ENCODE measurements at regions not wholly inside any gene's neighbourhood (a gene's known extent, or its start where the extent isn't known, plus 50 kb on each side); places are given as distances from the start of the nearest gene placed in this dataset.
A peak's percentile ranks its signal among the peaks of the same experiment; 100 is the strongest.

DNA sequence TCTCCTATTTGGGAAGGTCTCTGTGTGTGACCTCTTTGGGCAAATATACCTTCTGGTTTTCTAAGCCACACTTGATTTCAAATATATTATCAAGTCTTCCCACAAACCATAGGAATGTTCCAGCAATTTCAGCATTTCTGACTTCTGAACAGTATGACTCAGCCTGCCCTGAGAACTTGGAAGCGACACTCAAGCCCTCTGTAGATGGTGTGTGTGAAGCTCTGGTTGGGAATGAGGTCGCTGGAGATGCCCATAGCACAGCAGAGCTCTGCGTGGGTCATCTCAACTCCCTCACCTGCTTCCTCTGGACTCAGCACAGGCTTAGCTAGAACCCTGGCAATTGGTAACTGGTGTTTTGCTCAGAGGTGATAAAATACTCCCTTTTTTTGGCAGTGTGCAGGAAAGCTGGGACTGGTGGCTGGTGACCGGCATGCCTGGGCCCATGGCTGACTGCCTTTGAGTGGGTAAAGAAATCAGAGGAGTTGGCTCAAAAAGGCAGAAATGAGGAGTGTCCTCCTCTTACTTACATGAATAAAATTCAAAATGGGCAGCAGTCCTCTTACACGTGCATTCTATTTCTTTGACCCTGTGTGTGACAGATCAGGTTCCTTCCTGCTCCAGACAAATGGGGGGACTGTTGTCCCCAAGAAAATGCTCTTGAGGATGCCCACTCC, 87.5 kb upstream of the NRP1 start:
- Histone ChIP-seq H3K27ac (ENCODE audit: low read depth in 1 of 2, low read length in 2 of 2) (no peak overlapping the region), H3K79me2 (ENCODE audit: insufficient read depth, low read length) (no peaks in the 10 kb centered on the region), H2AFZ (ENCODE audit: insufficient read depth, low read depth, low read length, poor library complexity, severe bottlenecking) (no peak overlapping the region), H4K20me1 (ENCODE audit: insufficient read depth, low read length) (no peaks in the 10 kb centered on the region), H3K9me3 (replicated peaks in 1 of 2; ENCODE audit: control insufficient read depth in 1 of 2, insufficient read depth in 1 of 2, low read length in 2 of 2) (no peaks in the 10 kb centered on the region), H3K4me3 (replicated peaks in 1 of 3; ENCODE audit: low read depth in 2 of 3, low read length in 3 of 3) (no peak overlapping the region), H3K27me3 (ENCODE audit: control insufficient read depth in 2 of 2, insufficient read depth in 2 of 2, low read length in 2 of 2) (no peaks in the 10 kb centered on the region), H3K4me1 (ENCODE audit: control insufficient read depth in 1 of 2, insufficient read depth in 2 of 2, low read length in 2 of 2) (peaks cover 0 to 3% of the 10 kb centered on the region in 2 donors), H3K36me3 (replicated peaks in 1 of 2; ENCODE audit: control insufficient read depth in 1 of 2, insufficient read depth in 2 of 2, low read length in 2 of 2) (no peaks in the 10 kb centered on the region), H3K4me2 (replicated peaks; ENCODE audit: extremely low read depth, low read length, poor library complexity, severe bottlenecking) (no peak overlapping the region), H3K9ac (ENCODE audit: insufficient read depth, low read length, poor library complexity, severe bottlenecking) (no peak overlapping the region)
- TF ChIP-seq, protein P1, sequence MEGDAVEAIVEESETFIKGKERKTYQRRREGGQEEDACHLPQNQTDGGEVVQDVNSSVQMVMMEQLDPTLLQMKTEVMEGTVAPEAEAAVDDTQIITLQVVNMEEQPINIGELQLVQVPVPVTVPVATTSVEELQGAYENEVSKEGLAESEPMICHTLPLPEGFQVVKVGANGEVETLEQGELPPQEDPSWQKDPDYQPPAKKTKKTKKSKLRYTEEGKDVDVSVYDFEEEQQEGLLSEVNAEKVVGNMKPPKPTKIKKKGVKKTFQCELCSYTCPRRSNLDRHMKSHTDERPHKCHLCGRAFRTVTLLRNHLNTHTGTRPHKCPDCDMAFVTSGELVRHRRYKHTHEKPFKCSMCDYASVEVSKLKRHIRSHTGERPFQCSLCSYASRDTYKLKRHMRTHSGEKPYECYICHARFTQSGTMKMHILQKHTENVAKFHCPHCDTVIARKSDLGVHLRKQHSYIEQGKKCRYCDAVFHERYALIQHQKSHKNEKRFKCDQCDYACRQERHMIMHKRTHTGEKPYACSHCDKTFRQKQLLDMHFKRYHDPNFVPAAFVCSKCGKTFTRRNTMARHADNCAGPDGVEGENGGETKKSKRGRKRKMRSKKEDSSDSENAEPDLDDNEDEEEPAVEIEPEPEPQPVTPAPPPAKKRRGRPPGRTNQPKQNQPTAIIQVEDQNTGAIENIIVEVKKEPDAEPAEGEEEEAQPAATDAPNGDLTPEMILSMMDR (IDR thresholded peaks at IDR 0.05): no peak
- no peak overlapping the region for H3K4me3 Mint-ChIP-seq
- 71% methylated on average over 1 of the region's 5 CpGs for WGBS (ENCODE audit: insufficient coverage)
- H3K4me1 Mint-ChIP-seq: no peaks in the 10 kb centered on the region
- DNase-seq: no peak
- H3K9me3 Mint-ChIP-seq: peaks cover 0 to 3% (median 0%) of the 10 kb centered on the region in 7 donors
- H3K27me3 Mint-ChIP-seq (ENCODE audit: low read depth in 3 of 3): peaks cover 0 to 11% (median 11%) of the 10 kb centered on the region in 3 donors
- intact Hi-C loops (cut with micrococcal nuclease): no loop called here
- no peak overlapping the region for H3K27ac Mint-ChIP-seq
- H3K36me3 Mint-ChIP-seq: no peaks in the 10 kb centered on the region

DNA sequence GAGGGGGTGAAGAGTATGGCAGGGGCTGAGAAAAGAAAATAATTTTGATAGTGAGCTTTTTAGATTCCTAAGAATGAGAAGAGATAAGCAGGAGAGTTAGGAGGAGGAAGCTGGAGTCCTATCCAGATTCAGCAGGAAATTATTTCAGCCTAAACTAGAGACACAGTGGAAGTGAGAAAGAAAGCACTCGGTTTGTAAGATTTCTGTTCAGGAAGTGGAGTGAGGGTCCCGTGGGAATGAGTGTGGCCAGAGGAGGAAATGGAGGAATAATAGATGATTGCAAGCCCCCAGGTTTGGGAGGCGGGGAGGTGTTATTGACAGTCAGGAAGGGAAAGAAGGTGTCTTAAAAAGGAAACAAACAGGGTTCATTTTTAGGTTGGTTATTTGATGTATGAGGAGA, 84.8 kb upstream of the NRP1 start:
- no peak overlapping the region for H3K4me2 ChIP-seq (replicated peaks; ENCODE audit: extremely low read depth, low read length, poor library complexity, severe bottlenecking)
- no peak overlapping the region for H3K27ac ChIP-seq (ENCODE audit: low read depth in 1 of 2, low read length in 2 of 2)
- H3K27ac Mint-ChIP-seq: no peak overlapping the region
- no peaks in the 10 kb centered on the region for H3K36me3 Mint-ChIP-seq
- TF ChIP-seq, protein P1 (IDR thresholded peaks at IDR 0.05): no peak
- H3K9ac ChIP-seq (ENCODE audit: insufficient read depth, low read length, poor library complexity, severe bottlenecking): no peak overlapping the region
- 14% methylated on average over 3 of the region's 3 CpGs for WGBS (ENCODE audit: insufficient coverage)
- H3K4me1 Mint-ChIP-seq: no peaks in the 10 kb centered on the region
- peaks cover 0 to 3% (median 0%) of the 10 kb centered on the region in 7 donors for H3K9me3 Mint-ChIP-seq
- no peak for DNase-seq
- intact Hi-C loops (cut with micrococcal nuclease): no loop called here
- peak overlapping the region in 1 of 2 donors; percentile 18 for H3K4me3 Mint-ChIP-seq
- no peaks in the 10 kb centered on the region for H3K79me2 ChIP-seq (ENCODE audit: insufficient read depth, low read length)
- peaks cover 0 to 3% of the 10 kb centered on the region in 2 donors for H3K4me1 ChIP-seq (ENCODE audit: control insufficient read depth in 1 of 2, insufficient read depth in 2 of 2, low read length in 2 of 2)
- no peaks in the 10 kb centered on the region for H3K9me3 ChIP-seq (replicated peaks in 1 of 2; ENCODE audit: control insufficient read depth in 1 of 2, insufficient read depth in 1 of 2, low read length in 2 of 2)
- H4K20me1 ChIP-seq (ENCODE audit: insufficient read depth, low read length): no peaks in the 10 kb centered on the region
- no peaks in the 10 kb centered on the region for H3K27me3 ChIP-seq (ENCODE audit: control insufficient read depth in 2 of 2, insufficient read depth in 2 of 2, low read length in 2 of 2)
- no peaks in the 10 kb centered on the region for H3K36me3 ChIP-seq (replicated peaks in 1 of 2; ENCODE audit: control insufficient read depth in 1 of 2, insufficient read depth in 2 of 2, low read length in 2 of 2)
- peaks cover 0 to 12% (median 11%) of the 10 kb centered on the region in 3 donors for H3K27me3 Mint-ChIP-seq (ENCODE audit: low read depth in 3 of 3)
- H3K4me3 ChIP-seq (replicated peaks in 1 of 3; ENCODE audit: low read depth in 2 of 3, low read length in 3 of 3): no peak overlapping the region
- H2AFZ ChIP-seq (ENCODE audit: insufficient read depth, low read depth, low read length, poor library complexity, severe bottlenecking): no peak overlapping the region

Measured in CD14-positive monocyte (primary cell).